C1 segment of cervical spinal cord (tissue), 14 donors: ENCODE measurements at regions not wholly inside any gene's neighbourhood (a gene's known extent, or its start where the extent isn't known, plus 50 kb on each side); places are given as distances from the start of the nearest gene placed in this dataset.

ENCODE experiments used
- DNase-seq, 14 donors: peaks; one replicate each; lab custom pipeline; 2025; lab: John Stamatoyannopoulos, UW

DNA sequence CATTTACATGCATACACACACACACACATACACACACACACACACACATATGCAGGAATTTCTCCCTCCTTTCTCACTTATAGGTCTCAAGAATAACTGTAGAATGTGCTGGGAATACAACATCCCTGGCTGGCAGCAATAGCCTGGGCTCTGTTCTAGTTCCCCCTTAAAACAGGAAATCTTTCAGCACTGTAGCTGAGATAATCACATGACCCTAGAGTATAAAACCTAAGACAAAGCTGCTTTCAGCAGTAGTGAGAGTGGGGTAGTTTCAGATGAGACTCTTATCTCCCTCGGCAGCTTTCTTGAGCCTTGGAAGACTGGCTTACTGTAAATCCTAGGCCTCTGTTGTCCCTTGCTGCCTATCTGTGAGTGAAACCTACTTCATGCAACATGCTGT, 137.4 kb upstream of the AKR1E2 start:
- peak in 1 of 14 donors; percentile 0 for DNase-seq

DNA sequence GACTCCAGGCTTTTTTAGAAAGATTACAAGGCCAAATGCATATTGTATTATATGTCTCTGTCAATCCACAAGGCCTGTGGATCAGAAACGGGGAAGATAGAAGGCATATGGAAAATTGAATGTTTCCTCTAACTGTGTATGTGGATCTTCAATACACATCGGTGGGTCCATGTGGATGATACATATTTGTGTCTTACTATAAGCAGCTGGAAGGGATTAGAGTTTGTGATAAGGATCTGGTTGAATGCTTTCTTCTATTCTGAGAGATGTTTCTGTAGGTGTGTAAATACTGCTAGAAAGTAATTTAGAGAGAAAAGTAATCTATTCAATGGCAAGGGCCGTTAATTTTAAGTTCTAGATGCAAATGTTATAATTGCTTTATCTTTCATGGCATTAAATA, 137.8 kb upstream of the AKR1E2 start:
- no peak for DNase-seq

DNA sequence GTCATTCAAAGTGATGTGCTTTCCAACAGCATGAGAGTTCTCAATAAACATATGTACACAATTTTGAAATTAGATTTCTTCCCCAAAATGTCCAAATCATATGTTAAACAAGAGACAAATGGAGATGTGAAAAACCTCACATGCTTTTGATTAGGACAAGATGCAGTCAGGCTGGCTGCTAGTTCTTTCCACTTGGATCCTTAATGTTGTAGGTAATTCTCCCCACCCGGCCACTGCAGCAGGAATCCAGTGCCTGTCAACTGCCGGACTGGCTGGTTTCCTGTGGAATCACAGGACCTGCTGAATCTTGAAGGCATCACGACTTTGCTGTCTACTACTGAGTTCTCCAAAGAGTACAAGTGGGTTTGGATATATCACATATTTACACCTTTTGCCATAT, 138.6 kb upstream of the AKR1E2 start:
- no peak for DNase-seq

DNA sequence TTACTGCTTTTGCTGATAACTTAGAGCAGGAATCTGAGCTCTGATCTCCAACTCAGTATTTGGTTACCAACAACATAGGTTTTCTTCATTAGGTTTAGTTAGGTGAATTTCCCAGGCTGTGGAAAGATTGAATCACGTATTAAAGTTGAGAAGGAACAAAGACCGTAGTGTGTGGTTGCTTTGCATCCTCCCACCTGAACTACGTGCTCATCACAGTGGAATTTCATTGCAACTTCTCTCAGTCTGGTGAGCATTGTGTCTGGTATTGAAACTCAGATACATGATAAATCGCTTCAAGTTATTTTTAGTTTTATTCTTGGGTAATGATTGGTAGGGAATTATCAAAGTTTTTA, 139.4 kb upstream of the AKR1E2 start:
- DNase-seq: no peak

DNA sequence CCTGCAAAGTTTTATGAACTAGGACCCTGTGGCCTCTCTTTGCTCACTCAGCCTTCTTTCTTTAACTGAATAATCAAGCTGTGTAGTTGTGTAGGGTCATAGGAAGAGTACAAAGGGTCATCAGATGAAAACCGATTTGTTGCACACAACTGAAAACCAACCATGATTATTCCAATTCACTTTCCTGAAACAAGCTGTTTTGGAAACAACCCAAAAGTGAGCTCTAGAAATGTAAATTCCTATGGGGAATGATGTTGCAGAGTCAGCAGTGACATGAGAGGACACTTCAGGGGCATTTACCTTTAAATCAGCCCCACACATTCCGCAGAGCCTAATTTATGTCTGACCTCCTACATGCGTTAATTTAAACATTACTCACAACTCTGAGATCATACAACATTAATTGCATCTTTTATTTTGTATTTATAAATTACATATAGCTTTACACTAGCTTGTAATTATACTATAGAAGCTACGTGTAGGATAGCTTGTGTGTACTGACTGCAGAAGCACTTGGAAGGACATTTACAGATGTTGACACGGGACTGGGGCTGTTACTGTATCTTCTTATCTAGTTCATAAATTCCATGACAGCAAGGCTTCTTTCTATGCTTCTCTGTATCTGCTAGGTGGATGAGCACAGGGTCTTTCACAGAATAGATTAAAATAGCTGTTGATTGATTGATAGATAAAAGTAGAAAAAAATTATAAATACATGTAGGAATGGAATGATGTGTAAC, 139.9 kb upstream of the AKR1E2 start:
- DNase-seq: no peak

DNA sequence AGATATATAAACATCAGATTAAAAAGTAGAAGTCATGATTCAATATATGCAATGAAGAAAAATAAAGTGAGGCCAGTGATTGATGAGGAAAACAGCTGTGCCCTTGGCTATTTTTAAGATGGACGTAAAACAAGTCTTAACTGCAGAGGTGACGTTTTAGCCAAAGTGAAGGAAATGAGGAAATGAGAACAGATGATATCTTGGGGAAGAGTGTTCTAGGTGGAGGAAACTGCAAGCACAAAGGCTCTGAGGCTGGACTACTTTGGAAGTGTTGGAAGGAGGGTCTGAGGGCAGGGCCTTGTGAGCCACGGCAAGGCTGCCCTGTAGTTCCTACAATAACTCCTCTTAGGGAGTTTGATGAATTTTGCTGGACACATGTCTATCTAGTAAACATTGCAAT, 140.5 kb upstream of the AKR1E2 start:
- DNase-seq: no peak

DNA sequence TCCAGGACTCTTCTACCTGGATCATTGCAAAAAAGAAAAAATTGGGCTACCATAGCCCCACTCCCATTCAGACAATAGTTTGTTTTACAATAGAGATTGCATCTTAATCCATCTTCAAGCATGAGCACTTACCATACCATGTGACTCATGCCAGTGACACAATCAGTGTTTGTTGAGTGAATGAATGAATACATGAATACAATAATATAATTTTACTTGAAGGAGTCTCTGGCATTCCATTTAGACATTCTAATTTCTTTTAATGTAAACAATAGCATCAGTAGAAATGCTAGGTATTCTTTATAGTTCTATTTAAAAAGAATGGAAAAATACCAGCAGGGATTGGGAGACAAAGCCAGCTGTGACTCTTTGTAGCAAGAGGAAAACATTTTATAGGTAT, 141.6 kb upstream of the AKR1E2 start:
- DNase-seq: no peak

DNA sequence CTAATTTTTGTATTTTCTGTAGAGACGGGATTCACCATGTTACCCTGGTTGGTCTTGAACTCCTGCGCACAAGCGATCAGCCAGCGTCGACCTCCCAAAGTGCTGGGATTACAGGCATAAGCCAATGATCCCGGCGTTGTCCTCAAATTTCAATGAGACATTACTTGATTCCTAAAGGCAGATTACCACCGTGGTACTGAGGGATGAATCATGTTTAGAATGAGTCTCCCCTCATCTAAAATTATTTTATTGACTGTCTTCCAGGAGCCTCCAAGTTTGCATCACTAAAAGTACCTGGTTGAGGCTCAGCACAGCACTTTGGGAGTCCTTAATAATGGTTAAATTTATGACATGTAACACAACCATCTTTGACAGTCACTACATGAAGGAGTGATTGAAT, 142.2 kb upstream of the AKR1E2 start:
- no peak for DNase-seq

DNA sequence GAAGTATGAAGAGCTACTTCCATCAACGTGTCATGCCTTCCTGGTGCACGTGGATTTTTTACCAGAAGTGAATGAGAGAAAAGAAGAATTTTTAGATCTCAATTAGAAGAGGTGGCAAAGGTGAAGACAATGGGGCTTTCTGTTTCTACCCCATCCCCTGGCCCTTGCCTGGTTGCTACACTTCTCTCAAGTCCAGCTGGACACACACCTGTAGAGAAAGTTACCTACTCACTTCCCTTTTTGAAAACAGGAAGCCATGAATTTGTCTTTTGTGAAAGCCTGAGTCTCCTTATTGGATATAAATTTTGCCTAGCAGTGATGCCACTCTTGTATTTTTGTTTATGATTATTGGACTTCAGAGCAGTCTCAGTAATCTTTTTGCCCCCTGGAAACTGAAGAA, 142.9 kb upstream of the AKR1E2 start:
- no peak for DNase-seq

DNA sequence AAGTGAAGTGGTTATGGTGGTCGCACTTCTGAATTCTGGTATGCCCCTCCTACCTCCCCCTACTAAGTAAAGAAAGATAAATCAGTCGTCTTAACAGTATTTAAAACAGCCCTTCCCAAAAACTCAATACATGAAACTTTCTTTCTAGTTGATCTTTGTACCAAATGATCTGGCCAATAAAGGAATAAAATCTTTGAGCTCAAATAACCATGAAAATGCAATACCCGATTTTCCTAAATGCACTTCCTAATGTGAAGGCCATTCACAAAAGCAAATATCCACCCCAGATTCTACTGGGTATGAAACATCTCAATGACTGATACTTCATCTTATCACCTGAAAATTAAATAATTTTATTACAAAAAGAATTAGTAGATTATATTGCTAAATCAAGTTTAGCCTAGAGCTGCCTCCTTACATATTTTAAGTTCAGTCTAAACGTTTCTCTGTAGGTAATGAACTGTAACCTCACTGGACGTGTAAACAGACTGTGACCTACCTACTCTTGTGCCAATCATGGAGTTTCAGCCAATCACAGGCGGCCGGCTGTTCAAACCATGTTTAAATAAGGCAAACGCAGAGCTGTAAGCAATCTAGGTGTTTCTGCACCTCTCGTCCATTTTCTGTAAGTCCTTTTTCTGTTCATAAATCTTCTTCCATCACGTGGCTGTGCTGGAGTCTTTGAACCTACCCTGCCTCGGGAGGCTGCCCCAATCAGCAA, 146.9 kb upstream of the AKR1E2 start:
- DNase-seq: no peak

DNA sequence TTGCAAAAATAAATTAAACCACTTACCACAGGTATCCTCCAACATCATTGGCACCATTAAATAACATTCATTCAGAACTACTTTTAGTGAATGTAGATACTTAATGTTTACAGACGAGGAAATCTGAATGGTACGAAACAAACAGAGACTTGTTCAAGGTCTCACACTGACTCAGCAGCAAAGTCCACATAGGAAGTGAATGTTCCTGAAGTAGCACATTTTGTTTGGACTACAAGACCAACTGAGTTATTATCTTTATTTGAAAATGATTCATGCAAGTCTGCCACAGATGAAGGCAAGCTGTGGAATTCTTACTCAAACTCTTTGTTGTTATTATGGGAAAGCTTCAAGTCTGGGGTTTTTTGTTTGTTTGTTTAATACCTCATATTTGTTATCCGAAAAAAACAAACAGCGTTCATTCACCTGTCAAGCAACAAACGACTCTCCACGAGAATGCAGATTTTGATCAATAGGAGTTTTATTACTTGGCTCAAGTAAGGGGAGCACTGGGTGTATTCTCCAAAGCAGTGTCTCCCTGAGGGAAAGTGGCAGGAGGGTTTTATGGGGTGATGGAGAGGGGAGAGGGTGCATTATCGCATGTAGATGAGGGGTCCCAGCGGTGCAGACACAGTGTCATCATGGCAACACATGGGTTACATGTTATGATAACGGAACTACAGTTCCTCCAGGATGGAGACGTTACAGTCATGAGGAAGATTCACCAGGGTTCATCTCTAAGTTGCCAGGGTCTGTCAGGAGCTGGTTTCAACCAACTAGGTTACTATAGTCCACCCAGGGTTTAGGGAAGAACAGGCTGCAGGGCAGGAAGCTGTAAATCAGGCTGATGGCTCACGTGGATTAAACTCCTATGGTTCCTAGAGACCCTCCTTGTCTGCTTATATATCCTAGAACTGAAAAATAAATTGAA, 147.7 kb upstream of the AKR1E2 start:
- DNase-seq: no peak

DNA sequence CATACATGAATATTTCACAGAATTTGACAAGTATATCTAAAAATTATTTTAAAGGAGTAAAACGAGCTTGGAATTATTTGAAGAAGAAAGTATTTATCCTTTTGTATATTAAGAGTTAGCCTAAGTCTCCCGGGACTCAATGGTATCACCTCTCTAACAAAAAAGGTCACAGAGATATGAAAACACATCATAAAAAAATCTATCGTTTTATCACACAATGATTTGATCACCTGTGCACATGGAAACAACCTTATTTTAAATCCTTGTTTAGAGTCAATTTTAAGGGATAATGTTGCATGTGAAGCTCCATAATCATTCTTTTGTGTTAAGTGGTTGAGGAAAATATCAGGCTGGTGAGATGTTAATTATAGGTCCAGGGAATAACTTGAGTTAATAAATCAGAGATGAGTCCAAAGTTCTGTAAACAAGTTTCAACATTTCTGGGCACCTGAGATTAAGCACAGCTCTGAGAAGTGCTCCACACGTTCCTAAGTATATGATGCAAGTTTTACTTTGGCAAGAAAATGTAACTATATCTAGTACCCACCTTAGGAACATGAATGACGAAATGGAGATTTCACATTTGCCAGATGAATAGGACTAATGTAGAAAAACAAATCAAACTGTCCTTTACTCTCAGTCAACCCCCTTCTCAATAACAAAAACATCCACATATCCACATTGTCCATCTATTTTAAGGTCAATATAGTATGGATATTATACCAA, 148.5 kb upstream of the AKR1E2 start:
- DNase-seq: no peak

DNA sequence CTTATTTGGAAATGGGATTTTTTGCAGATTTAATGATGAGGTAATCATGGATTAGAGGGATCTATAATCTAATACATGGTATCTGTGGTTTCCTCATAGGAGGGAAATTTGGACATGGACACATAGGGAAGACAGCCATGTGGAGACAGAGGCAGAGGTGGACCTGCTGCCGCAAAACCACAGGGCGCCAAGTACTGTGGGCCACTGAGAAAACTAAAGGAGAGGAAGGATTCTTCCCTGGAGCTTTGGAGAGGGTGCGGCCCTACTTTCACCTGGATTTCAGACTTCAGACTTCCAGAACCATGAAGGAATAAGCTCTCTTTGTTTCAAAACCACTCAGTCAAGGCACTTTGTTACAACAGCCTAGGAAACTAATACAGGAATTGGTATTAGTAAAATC, 149.4 kb upstream of the AKR1E2 start:
- DNase-seq: no peak

DNA sequence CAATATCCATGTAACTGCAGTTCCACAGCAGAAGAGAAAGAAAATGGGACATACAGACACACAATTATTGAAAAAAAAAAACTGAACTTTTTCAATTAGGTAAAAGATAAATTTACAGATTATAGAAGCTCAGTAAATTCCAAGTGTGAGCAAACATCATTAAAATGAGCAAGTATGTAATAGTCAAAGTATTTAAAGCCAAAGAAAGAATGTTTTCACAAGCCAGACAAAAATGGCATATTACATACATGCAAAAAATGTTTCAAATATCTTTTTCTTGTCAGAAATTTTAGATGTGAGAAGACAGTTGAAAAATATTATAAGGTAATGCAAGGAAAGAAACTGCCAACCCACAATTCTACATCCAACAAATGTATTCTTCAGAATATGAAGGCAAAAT, 150.2 kb upstream of the AKR1E2 start:
- no peak for DNase-seq

DNA sequence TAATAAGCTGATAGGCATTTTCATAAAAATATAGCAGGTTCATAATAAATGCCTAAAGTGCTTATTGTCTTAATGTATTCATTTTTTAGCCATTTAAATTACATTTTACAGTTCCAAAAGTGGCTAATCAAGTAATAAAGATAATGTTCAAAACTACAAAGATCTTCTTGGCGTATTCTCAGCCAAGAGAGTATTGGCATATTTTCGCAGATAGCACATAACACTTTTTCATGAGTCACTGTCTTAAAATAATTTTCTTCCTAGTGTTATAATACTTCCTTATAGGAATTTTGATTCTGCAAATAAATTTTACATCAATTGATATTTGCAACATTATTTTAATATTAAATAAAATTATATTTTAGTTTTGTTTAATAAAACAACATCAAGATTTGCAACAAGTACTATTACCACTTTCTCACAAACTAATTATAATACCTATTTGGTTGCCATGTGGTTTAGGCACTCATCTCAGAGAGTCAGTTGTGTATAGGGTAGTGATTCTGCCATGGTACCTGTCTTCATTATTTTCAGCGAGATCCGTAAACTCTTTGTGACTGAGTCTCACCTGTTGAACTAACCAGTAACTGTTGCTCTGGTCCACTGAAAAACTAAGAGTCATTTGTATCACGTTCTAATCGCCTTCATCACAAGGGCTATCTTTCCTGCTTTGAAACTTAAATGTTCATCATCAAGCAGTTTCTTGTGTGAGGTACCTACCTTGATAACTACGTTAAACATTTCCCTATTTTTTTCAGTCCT, 152.5 kb upstream of the AKR1E2 start:
- DNase-seq: no peak

DNA sequence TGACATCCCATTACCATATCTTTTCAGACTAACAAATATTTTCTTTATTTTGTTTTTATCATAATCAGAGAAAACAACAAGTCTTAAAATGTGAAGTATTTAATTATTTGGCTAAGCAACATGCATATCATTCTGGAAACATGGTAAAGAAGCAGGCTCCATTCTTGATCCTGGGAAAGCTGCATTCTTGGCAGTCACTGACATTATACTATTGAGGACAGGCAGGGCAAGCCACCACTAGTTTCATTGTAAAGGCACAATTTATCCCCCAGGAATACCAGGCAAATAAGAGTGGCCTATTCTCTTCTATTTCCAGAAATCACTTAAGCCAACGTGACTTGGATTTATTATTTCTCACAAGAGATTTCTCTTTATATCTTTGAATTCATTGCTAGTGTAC, 153.8 kb upstream of the AKR1E2 start:
- DNase-seq: no peak

DNA sequence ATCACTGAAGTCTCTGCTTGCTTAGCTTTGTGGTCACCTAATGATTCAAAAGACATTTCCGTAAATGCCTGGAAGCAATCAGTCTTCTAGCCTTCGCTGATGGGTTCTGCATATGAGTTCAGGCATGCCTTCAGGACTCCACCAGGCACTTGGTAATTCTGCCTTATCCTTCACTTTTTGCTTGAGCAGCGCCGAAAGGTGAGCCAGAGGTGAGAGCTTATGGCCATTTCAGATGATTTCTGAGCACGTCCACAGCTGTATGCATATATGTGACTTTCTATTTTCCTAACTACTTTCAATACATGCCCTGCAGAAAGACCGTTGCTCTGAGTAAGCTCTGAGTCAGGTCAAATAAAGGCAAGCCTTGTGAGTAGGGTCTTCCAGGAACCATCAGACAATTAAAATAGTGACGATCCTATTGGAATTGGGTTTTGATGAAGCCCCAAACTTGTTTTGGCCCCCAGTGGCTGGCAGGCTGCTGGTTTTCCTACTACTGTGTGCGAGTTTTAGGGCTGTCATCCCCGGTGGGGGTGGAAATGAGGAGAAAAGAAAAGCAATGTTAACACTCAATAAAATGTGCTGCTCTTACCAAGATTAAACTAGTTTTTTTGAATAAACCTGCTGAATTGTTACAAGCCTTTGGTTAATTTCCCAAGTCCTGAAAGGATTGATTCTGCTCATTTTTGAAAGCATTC, 154.4 kb upstream of the AKR1E2 start:
- DNase-seq: no peak

DNA sequence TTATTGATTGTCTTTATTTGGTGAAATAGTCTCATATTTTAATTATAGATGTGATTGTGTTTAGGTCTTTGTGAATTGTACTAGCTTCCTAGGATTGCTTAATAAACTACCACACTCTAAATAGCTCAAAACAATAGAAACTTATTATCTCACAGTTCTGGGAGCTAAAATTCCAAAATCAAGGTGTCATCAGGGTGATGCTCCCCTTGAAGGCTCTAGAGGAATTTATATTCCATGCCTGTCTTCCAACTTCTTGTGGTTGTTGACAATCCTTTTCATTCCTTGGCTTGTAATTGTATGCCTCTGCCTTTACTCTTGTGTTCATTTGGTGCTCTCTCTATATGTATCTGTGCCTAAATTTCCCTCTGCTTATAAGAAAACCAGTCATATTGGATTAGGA, 155.3 kb upstream of the AKR1E2 start:
- DNase-seq: no peak

DNA sequence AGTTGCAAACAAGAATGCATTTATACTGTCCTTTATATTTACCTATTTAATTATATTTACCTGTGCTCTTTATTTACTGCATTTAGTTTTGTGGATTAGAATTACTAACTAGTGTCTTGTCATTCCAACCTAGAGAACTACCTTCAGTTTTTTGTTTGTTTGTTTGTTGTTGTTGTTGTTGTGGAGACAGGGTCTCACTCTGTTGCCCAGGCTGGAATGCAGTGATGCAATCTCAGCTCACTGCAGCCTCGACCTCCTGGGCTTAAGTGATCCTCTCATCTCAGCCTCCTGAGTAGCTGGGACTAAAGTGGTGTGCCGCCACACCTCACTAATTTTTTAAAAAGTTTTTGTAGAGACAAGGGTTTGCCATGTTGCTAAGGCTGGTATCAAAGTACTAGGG, 156.4 kb upstream of the AKR1E2 start:
- DNase-seq: no peak
